ENCODE measurements at regions not wholly inside any gene's neighbourhood (a gene's known extent, or its start where the extent isn't known, plus 50 kb on each side); places are given as distances from the start of the nearest gene placed in this dataset.

DNA sequence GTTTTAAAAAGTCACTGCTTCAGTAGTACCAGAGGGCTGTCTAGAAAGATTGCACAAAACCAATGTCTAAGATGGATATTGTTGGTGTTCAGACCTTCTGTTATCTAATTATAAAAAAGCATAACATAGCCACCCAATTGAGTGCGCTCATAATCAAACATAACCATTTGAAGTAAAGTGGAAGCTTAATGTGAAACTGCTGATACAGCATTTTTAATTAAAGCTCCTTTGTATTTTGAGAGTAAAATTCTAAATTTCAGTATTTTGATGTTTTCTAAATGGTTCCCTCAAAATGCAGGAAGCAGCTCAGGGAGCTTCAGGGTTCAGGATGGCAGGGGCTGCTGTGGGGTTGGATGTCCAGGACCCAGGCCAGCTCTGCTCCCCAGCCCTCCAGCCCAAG is 291.8 kb upstream of the ZFP64 start:
- H3K4me3 ChIP-seq (ENCODE audit: low read depth, low read length), result no peak overlapping the region
- DNase-seq (ENCODE audit: low read depth, low spot score), result no peak
- no peak for TF ChIP-seq CTCF (IDR thresholded peaks at IDR 0.05; ENCODE audit: low read depth, low read length)
- in situ Hi-C loops (cut with HindIII; ENCODE audit: low sequenced_read_pairs), result no loop called here

GRCh38 chr20:52482044-52482443 is 290.5 kb upstream of the ZFP64 start:
- no peak for TF ChIP-seq CTCF (IDR thresholded peaks at IDR 0.05; ENCODE audit: low read depth, low read length)
- no peak for DNase-seq (ENCODE audit: low read depth, low spot score)
- H3K4me3 ChIP-seq (ENCODE audit: low read depth, low read length), result no peak overlapping the region
- in situ Hi-C loops (cut with HindIII; ENCODE audit: low sequenced_read_pairs), result no loop called here

GRCh38 chr20:52481443-52481842 is 289.9 kb upstream of the ZFP64 start:
- in situ Hi-C loops (cut with HindIII; ENCODE audit: low sequenced_read_pairs), result no loop called here
- no peak overlapping the region for H3K4me3 ChIP-seq (ENCODE audit: low read depth, low read length)
- no peak for DNase-seq (ENCODE audit: low read depth, low spot score)
- TF ChIP-seq CTCF (IDR thresholded peaks at IDR 0.05; ENCODE audit: low read depth, low read length), result no peak

DNA sequence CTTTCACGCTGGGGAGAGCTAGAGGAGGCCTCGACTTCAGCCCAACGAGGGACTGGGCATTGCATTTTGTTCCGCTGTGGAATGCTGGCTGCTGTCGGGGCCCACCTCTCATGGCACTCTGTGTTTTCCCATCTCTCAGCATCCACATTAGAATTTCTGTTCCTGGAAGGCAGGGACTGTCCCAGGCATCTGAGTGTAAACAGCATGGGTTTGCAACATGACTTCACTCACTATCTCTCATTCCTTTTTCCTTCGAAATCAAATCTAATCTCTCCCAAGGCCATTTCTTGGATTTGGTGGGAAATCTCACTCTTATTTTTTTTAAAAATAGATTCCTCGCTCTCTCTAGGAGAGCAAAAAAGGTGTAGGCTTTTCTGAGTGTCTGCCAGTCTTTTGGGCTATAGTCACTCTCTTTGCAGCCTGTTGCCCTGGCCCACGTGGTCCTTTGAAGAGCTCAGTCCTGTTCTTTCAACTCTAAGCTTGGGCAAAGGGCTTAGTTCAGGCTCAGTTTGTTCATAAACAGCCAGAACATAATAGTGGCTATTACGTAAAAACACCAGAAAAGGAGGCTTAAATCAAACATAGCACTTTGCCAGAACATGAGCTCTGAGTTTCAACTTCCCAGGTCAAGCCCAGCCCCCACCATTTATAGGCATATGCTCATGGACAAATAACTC is 284.6 kb upstream of the ZFP64 start:
- in situ Hi-C loops (cut with HindIII; ENCODE audit: low sequenced_read_pairs), result no loop called here
- H3K4me3 ChIP-seq (ENCODE audit: low read depth, low read length), result no peak overlapping the region
- TF ChIP-seq CTCF (IDR thresholded peaks at IDR 0.05; ENCODE audit: low read depth, low read length), result no peak
- no peak for DNase-seq (ENCODE audit: low read depth, low spot score)

- in situ Hi-C loops (cut with HindIII; ENCODE audit: low sequenced_read_pairs), result no loop called here
- no peak for DNase-seq (ENCODE audit: low read depth, low spot score)
- TF ChIP-seq CTCF (IDR thresholded peaks at IDR 0.05; ENCODE audit: low read depth, low read length), result no peak
- no peak overlapping the region for H3K4me3 ChIP-seq (ENCODE audit: low read depth, low read length)
Measured at GRCh38 chr20:52473186-52473585, 281.6 kb upstream of the ZFP64 start.

DNA sequence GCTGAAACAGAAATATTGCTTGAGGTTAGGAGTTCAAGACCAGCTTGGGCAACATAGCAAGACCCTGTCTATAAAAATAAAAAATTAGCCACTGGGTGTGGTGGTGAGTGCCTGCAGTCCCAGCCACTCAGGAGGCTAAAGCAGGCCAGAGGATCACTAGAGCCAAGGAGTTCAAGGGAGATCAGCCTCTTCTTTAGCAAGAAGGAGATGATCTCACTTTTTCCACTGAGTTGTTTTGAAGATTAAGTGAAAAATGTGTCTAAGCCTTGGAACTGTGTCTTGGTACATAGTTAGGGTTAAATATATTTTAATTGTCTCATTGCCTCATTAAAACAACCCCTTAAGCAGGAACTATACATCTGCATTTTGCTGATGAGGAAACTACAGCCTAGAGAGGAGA is 279.0 kb upstream of the ZFP64 start:
- no peak overlapping the region for H3K4me3 ChIP-seq (ENCODE audit: low read depth, low read length)
- in situ Hi-C loops (cut with HindIII; ENCODE audit: low sequenced_read_pairs), result no loop called here
- DNase-seq (ENCODE audit: low read depth, low spot score), result no peak
- no peak for TF ChIP-seq CTCF (IDR thresholded peaks at IDR 0.05; ENCODE audit: low read depth, low read length)

Measured in astrocyte of the spinal cord (primary cell).